Natural killer cell (primary cell): ENCODE measurements at regions not wholly inside any gene's neighbourhood (a gene's known extent, or its start where the extent isn't known, plus 50 kb on each side); places are given as distances from the start of the nearest gene placed in this dataset.

ENCODE experiments used
- ATAC-seq, 3 donors: fragments of 150-1000 bp in 2 of 3; fragments of 200-7000 bp in 1 of 3; cut with Tn5 transposase; 1 replicate in 1 of 3; 2 replicates in 2 of 3; pipeline ENCODE4 v1.10.0; 2021; ENCODE audit warnings: mild to moderate bottlenecking in 2 of 3, moderate library complexity in 2 of 3
- DNase-seq, 2 donors: peaks; one replicate each; pipeline versions ENCODE4 v3.0.0 to v3.0.0-alpha.2; 2013 to 2021; ENCODE audit warnings: mixed read lengths in 1 of 2
- H3K27ac ChIP-seq: one replicate; pipeline ENCODE4 v1.5.1; 2013; ENCODE audit warnings: mild to moderate bottlenecking, low read length
- H3K27me3 ChIP-seq: one replicate; pipeline ENCODE4 v1.6.1; 2013; ENCODE audit warnings: low read length; ENCODE audit not compliant: control insufficient read depth, insufficient read depth
- H3K36me3 ChIP-seq: one replicate; pipeline ENCODE4 v1.6.1; 2013; ENCODE audit warnings: low read length; ENCODE audit not compliant: control insufficient read depth, insufficient read depth
- H3K4me1 ChIP-seq: one replicate; pipeline ENCODE4 v1.6.1; 2013; ENCODE audit warnings: low read length; ENCODE audit not compliant: control insufficient read depth, insufficient read depth
- H3K4me3 ChIP-seq: one replicate; pipeline ENCODE4 v1.5.1; 2013; ENCODE audit warnings: low read length
- H3K9me3 ChIP-seq: one replicate; pipeline ENCODE4 v1.6.1; 2013; ENCODE audit warnings: low read length; ENCODE audit not compliant: control insufficient read depth, insufficient read depth
- H3K27ac Mint-ChIP-seq, 2 donors: one replicate each; pipeline ENCODE4 v1.8.0; 2022; ENCODE audit warnings: mild to moderate bottlenecking in 2 of 2, mixed read lengths in 2 of 2, moderate library complexity in 1 of 2
- H3K27me3 Mint-ChIP-seq, 2 donors: one replicate each; pipeline ENCODE4 v1.8.0; 2022; ENCODE audit warnings: low read depth in 2 of 2, mixed read lengths in 2 of 2
- H3K36me3 Mint-ChIP-seq: one replicate; pipeline ENCODE4 v1.8.0; 2022; ENCODE audit warnings: mixed read lengths
- H3K4me1 Mint-ChIP-seq, 2 donors: one replicate each; pipeline ENCODE4 v1.8.0; 2022; ENCODE audit warnings: mixed read lengths in 2 of 2
- H3K4me3 Mint-ChIP-seq: one replicate; pipeline ENCODE4 v1.8.0; 2022; ENCODE audit warnings: mild to moderate bottlenecking, moderate library complexity, mixed read lengths
- H3K9me3 Mint-ChIP-seq, 2 donors: one replicate each; pipeline ENCODE4 v1.8.0; 2022; ENCODE audit warnings: mixed read lengths in 2 of 2
- CTCF ChIP-seq: fragments of 200-600 bp; IDR thresholded peaks from one replicate; pipeline ENCODE4 v1.8.0; 2022; ENCODE audit warnings: antibody characterized with exemption
- WGBS: methylation state at CpG from one replicate; pipeline ENCODE4 v1.1.7; 2013; ENCODE audit warnings: missing lambda C conversion rate; ENCODE audit not compliant: insufficient coverage; 5-methylcytosine and 5-hydroxymethylcytosine counted together
- intact Hi-C: fragments of 100-400 bp; cut with micrococcal nuclease; formaldehyde crosslinking; loops from one replicate; pipeline ENCODE4 v1.14.2; 2022

DNA sequence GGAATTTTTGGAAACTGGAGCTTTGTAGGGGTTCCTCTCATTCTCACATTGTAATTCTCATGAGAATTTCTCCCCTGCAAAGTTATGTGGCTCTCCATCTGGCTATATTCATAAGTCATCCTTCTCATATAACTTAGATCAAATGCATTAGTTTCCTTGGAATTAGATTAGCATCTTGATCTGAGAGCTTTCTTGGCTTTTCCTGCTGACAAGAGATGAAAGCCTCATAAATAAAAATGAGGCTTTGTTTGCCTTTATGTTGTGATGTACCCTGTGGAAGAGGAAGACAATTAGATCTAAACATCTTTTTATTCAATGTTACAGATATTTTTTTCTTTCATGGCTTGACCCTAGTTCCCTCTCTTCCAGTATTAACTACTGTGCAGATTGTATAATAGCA, 165.4 kb upstream of the ZPLD1 start:
- no peak overlapping the region for H3K4me3 Mint-ChIP-seq

DNA sequence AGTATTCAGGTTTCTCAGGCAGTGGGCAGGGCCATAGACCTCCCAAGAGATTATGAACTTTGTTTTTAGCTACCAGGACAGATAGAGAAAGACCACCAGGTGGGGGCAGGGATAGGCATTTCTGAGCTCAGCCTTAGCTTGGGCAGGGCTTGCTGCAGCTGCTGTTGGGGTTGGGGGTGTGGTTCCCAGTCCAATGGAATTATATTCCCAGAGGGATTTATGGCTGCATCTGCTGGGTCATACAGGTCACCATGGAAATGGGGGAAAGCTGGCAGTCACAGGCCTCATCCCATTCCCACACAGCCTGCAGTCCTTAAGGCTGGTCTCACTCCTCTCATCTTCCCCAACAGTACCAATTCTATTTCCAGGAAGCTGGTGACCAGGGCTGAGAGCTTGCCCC, 144.6 kb upstream of the ZPLD1 start:
- no peak for TF ChIP-seq CTCF
- no peak overlapping the region for H3K4me3 Mint-ChIP-seq
- Histone ChIP-seq H3K9me3 (peaks cover 3% of the 10 kb centered on the region), H3K36me3 (no peaks in the 10 kb centered on the region), H3K27me3 (peaks cover 2% of the 10 kb centered on the region), H3K4me3 (no peak overlapping the region), H3K27ac (no peak overlapping the region), H3K4me1 (no peaks in the 10 kb centered on the region)
- no peaks in the 10 kb centered on the region for H3K36me3 Mint-ChIP-seq
- H3K27me3 Mint-ChIP-seq = no peaks in the 10 kb centered on the region
- H3K27ac Mint-ChIP-seq = no peak overlapping the region
- ATAC-seq (no peak), DNase-seq (no peak)
- H3K9me3 Mint-ChIP-seq = peaks cover 0 to 3% of the 10 kb centered on the region in 2 donors
- no peaks in the 10 kb centered on the region for H3K4me1 Mint-ChIP-seq
- intact Hi-C loops = no loop called here

More for the DNA sequence above, 165.4 kb upstream of the ZPLD1 start:
- DNase-seq (no peak), ATAC-seq (no peak)
- Histone ChIP-seq H3K36me3 (no peaks in the 10 kb centered on the region), H3K27ac (no peak overlapping the region), H3K4me3 (no peak overlapping the region), H3K9me3 (no peaks in the 10 kb centered on the region), H3K27me3 (no peaks in the 10 kb centered on the region), H3K4me1 (no peaks in the 10 kb centered on the region)
- no peaks in the 10 kb centered on the region for H3K27me3 Mint-ChIP-seq
- TF ChIP-seq CTCF = no peak
- no peaks in the 10 kb centered on the region for H3K4me1 Mint-ChIP-seq
- intact Hi-C loops = no loop called here
- peaks cover 2 to 6% of the 10 kb centered on the region in 2 donors for H3K9me3 Mint-ChIP-seq
- no peaks in the 10 kb centered on the region for H3K36me3 Mint-ChIP-seq
- no peak overlapping the region for H3K27ac Mint-ChIP-seq

DNA sequence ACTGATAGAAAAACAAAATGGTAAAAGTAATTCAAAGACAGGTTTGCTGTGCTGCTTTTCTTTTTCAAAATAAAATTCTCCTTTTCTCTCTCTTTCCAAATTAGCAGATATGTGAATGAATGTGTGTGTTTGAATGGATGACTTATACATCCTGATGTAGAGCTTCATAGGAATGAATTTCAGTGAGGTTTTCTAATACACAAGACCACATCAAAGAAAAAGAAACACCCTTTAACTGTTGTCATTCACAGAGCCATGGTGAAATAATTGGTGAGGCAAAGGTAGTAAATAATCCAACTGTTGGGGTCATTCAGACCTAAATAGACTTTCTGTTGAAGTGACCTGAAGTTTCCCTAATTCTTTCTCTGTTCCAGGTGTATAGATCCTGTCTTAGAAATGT, 139.1 kb upstream of the ZPLD1 start:
- DNase-seq (no peak), ATAC-seq (no peak)
- Mint-ChIP-seq H3K4me3 (no peak overlapping the region), H3K9me3 (peaks cover 0 to 2% of the 10 kb centered on the region in 2 donors), H3K36me3 (no peaks in the 10 kb centered on the region), H3K27ac (no peak overlapping the region), H3K27me3 (no peaks in the 10 kb centered on the region), H3K4me1 (no peaks in the 10 kb centered on the region)
- no peaks in the 10 kb centered on the region for H3K4me1 ChIP-seq
- H3K4me3 ChIP-seq = no peak overlapping the region
- no peak overlapping the region for H3K27ac ChIP-seq
- TF ChIP-seq CTCF = no peak
- no peaks in the 10 kb centered on the region for H3K36me3 ChIP-seq
- H3K27me3 ChIP-seq = peaks cover 2% of the 10 kb centered on the region
- H3K9me3 ChIP-seq = no peaks in the 10 kb centered on the region
- intact Hi-C loops = no loop called here

DNA sequence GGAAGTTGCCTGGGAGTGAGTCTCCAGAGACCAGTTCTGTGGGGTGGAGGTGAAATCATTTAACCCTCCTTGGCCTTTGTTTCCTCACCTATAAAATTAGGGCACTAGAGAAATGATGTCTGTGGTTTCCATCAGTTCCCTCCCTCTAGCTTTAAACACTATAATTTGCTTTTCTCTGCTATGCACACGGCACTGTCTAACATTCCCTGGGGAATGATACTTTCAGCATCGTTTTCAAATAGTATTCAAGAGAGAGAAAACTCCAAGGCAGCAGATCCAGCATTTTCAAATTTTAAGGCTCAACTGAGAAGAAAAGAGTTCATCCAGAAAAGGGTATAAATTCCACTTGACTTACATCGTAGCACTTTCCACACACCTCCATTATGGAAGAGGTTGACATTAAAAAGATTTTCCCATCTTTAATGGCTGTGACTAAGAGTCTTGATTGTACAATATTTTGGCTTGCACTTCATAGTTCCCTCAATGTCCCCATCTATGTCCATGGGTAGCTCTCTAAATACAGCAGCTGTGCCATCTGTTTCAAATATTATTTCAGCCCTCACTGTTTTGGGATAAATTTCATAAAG, 137.7 kb upstream of the ZPLD1 start:
- no peak overlapping the region for H3K4me3 Mint-ChIP-seq
- H3K4me1 ChIP-seq = no peaks in the 10 kb centered on the region
- H3K9me3 ChIP-seq = no peaks in the 10 kb centered on the region
- no peak for TF ChIP-seq CTCF
- intact Hi-C loops = no loop called here
- WGBS = 87% methylated on average over 2 of the region's 3 CpGs
- H3K27me3 Mint-ChIP-seq = no peaks in the 10 kb centered on the region
- DNase-seq (no peak), ATAC-seq (no peak)
- H3K4me1 Mint-ChIP-seq = no peaks in the 10 kb centered on the region
- H3K27ac Mint-ChIP-seq = no peak overlapping the region
- H3K36me3 ChIP-seq = no peaks in the 10 kb centered on the region
- no peak overlapping the region for H3K27ac ChIP-seq
- peaks cover 0 to 3% of the 10 kb centered on the region in 2 donors for H3K9me3 Mint-ChIP-seq
- no peaks in the 10 kb centered on the region for H3K36me3 Mint-ChIP-seq
- peaks cover 2% of the 10 kb centered on the region for H3K27me3 ChIP-seq
- H3K4me3 ChIP-seq = no peak overlapping the region
